HepG2 (cell line): ENCODE measurements at regions not wholly inside any gene's neighbourhood (a gene's known extent, or its start where the extent isn't known, plus 50 kb on each side); places are given as distances from the start of the nearest gene placed in this dataset.

ENCODE experiments used
- ATAC-seq: fragments of 200-7000 bp; cut with Tn5 transposase; 3 replicates; pipeline ENCODE4 v1.9.1; 2020; ENCODE audit warnings: mild to moderate bottlenecking, moderate library complexity
- BruUV-seq: library from RNA; stranded (reverse); fragments of 400-500 nt; replicated peaks from 2 replicates; lab custom pipeline; 2021; lab: Mats Ljungman, UMichigan
- CTCF ChIA-PET: fragments of 300-600 bp; formaldehyde crosslinking; extraction: SDS; loops from one replicate; lab custom pipeline; 2021; ENCODE audit warnings: low total read pairs, inconsistent platforms, low intra/inter-chr PET ratio; lab: Yijun Ruan, JAX
- POLR2A ChIA-PET: fragments of 350-600 bp; sonication (Branson Sonifier 250); formaldehyde crosslinking; loops from one replicate; lab custom pipeline; 2020; ENCODE audit warnings: antibody characterized with exemption, inconsistent platforms; lab: Yijun Ruan, JAX
- DNase-seq: peaks from one replicate; pipeline ENCODE4 v3.0.0-alpha.2; 2015; ENCODE audit warnings: low spot score
- FAIRE-seq: peaks from 3 replicates; lab custom pipeline; 2011; peaks lifted over from hg19 to GRCh38; lab: Jason Lieb, UNC
- H2AFZ ChIP-seq: one replicate; pipeline ENCODE4 v1.6.1; 2011; ENCODE audit warnings: low read length, inconsistent platforms
- H3K27ac ChIP-seq: fragments of 300-600 bp; 3 replicates; pipeline ENCODE4 v1.8.0; 2011; ENCODE audit warnings: mixed run types, mild to moderate bottlenecking, mixed read lengths, low read length, inconsistent platforms; ENCODE audit not compliant: insufficient read depth; ENCODE audit errors: extremely low read length
- H3K27me3 ChIP-seq, 2 experiments: fragments of 200-600 bp in 1 of 2; 2 replicates in 1 of 2; 3 replicates in 1 of 2; pipeline versions ENCODE4 v1.6.0 to v1.8.0; 2011; ENCODE audit warnings: low read length in 2 of 2, mild to moderate bottlenecking in 2 of 2, moderate library complexity in 2 of 2, inconsistent platforms in 1 of 2; ENCODE audit not compliant: insufficient read depth in 2 of 2, control insufficient read depth in 1 of 2
- H3K36me3 ChIP-seq, 2 experiments: fragments of 200-600 bp in 1 of 2; replicated peaks in 1 of 2; 2 replicates in 1 of 2; 3 replicates in 1 of 2; pipeline versions ENCODE4 v1.5.1 to v1.8.0; 2011; ENCODE audit warnings: low read length in 2 of 2, inconsistent platforms in 1 of 2; ENCODE audit not compliant: insufficient read depth in 2 of 2, control insufficient read depth in 1 of 2
- H3K4me1 ChIP-seq: 2 replicates; pipeline ENCODE4 v1.5.1; 2012; ENCODE audit warnings: low read length, inconsistent platforms; ENCODE audit not compliant: insufficient read depth
- H3K4me2 ChIP-seq: 2 replicates; pipeline ENCODE4 v1.6.0; 2011; ENCODE audit warnings: low read depth, low read length, inconsistent platforms
- H3K4me3 ChIP-seq, 3 experiments: fragments of 200-600 bp in 1 of 3; sonication (generic), shearing (Covaris generic) in 1 of 3; replicated peaks in 1 of 3; 2 replicates each; pipeline ENCODE4 v1.5.1; 2011 to 2016; ENCODE audit warnings: low read length in 3 of 3, inconsistent platforms in 2 of 3, low read depth in 2 of 3, mild to moderate bottlenecking in 2 of 3, control low read depth in 1 of 3, mixed read lengths in 1 of 3; ENCODE audit not compliant: insufficient read depth in 1 of 3
- H3K79me2 ChIP-seq: one replicate; pipeline ENCODE4 v1.6.1; 2011; ENCODE audit warnings: low read length, inconsistent platforms; ENCODE audit not compliant: insufficient read depth
- H3K9ac ChIP-seq: 2 replicates; pipeline ENCODE4 v1.6.0; 2011; ENCODE audit warnings: mild to moderate bottlenecking, low read depth, low read length, inconsistent platforms; ENCODE audit not compliant: insufficient read depth
- H3K9me3 ChIP-seq: 2 replicates; pipeline ENCODE4 v1.5.1; 2012; ENCODE audit warnings: mild to moderate bottlenecking, low read length
- H4K20me1 ChIP-seq: 2 replicates; pipeline ENCODE4 v1.6.0; 2011; ENCODE audit warnings: inconsistent platforms, mild to moderate bottlenecking, low read length, moderate library complexity; ENCODE audit not compliant: insufficient read depth
- FOXA1 ChIP-seq, 2 experiments: fragments of 450-650 bp in 1 of 2; sonication (generic) in 1 of 2; formaldehyde crosslinking in 1 of 2; IDR thresholded peaks; 2 replicates each; pipeline versions ENCODE4 v1.4.0 to v1.6.1; 2016 to 2020; ENCODE audit warnings: missing genetic modification reagents in 1 of 2
- GABPB1 ChIP-seq: IDR thresholded peaks from 2 replicates; pipeline ENCODE4 v1.6.1; 2016; ENCODE audit warnings: mild to moderate bottlenecking, missing genetic modification reagents, moderate library complexity, missing compliant biosample characterization
- HCFC1 ChIP-seq: fragments of 150-350 bp; IDR thresholded peaks from 2 replicates; pipeline ENCODE4 v1.6.1; 2014; ENCODE audit warnings: low read depth, low read length
- JUND ChIP-seq: sonication (generic); formaldehyde crosslinking; IDR thresholded peaks from 2 replicates; pipeline ENCODE4 v1.8.0; 2022; ENCODE audit warnings: mild to moderate bottlenecking, missing genetic modification reagents
- MAF1 ChIP-seq: sonication (generic); formaldehyde crosslinking; IDR thresholded peaks from 2 replicates; pipeline ENCODE4 v1.5.0; 2020; ENCODE audit warnings: missing genetic modification reagents, borderline replicate concordance
- MEIS2 ChIP-seq: sonication (generic); formaldehyde crosslinking; IDR thresholded peaks from 2 replicates; pipeline ENCODE4 v1.9.0; 2021; ENCODE audit warnings: mild to moderate bottlenecking, missing genetic modification reagents
- MTF2 ChIP-seq: sonication (generic); formaldehyde crosslinking; IDR thresholded peaks from 2 replicates; pipeline ENCODE4 v1.5.0; 2020; ENCODE audit warnings: missing genetic modification reagents, borderline replicate concordance
- SALL1 ChIP-seq: sonication (generic); formaldehyde crosslinking; IDR thresholded peaks from 2 replicates; pipeline ENCODE4 v1.8.0; 2022; ENCODE audit warnings: mild to moderate bottlenecking, missing genetic modification reagents
- THAP11 ChIP-seq: IDR thresholded peaks from 2 replicates; pipeline ENCODE4 v1.6.1; 2016; ENCODE audit warnings: missing biosample characterization, missing genetic modification reagents
- TOE1 ChIP-seq: sonication (generic); formaldehyde crosslinking; IDR thresholded peaks from 2 replicates; pipeline ENCODE4 v1.4.0; 2020; ENCODE audit warnings: mild to moderate bottlenecking, missing genetic modification reagents
- ZNF337 ChIP-seq: sonication (generic); formaldehyde crosslinking; IDR thresholded peaks from 2 replicates; pipeline ENCODE4 v1.5.1; 2020; ENCODE audit warnings: missing genetic modification reagents, low read depth, mild to moderate bottlenecking, borderline replicate concordance
- ZNF547 ChIP-seq: sonication (generic); formaldehyde crosslinking; IDR thresholded peaks from 2 replicates; pipeline ENCODE4 v1.5.1; 2020; ENCODE audit warnings: mild to moderate bottlenecking, missing genetic modification reagents
- ZNF558 ChIP-seq: sonication (generic); formaldehyde crosslinking; IDR thresholded peaks from 2 replicates; pipeline ENCODE4 v1.9.0; 2022; ENCODE audit warnings: mild to moderate bottlenecking, missing genetic modification reagents, borderline replicate concordance
- ZNF567 ChIP-seq: sonication (generic); formaldehyde crosslinking; IDR thresholded peaks from 2 replicates; pipeline ENCODE4 v1.8.1; 2023; ENCODE audit warnings: mild to moderate bottlenecking, missing genetic modification reagents, borderline replicate concordance
- WGBS: methylation state at CpG from one replicate; pipeline ENCODE4 v1.1.6; 2017; ENCODE audit warnings: low lambda C conversion rate; 5-methylcytosine and 5-hydroxymethylcytosine counted together
- in situ Hi-C: cut with HindIII; loops from 2 replicates; pipeline ENCODE4 v1.10.0; 2017; ENCODE audit warnings: low pct_unique_long_range_greater_than_20kb; ENCODE audit not compliant: extremely low pct_ligation_motif_present
- intact Hi-C: fragments of 100-400 bp; cut with micrococcal nuclease; formaldehyde crosslinking; loops from one replicate; pipeline ENCODE4 v1.10.0; 2022; ENCODE audit not compliant: unreplicated experiment
- TF ChIP-seq, protein P1 (sequence below): sonication (generic); formaldehyde crosslinking; IDR thresholded peaks from 2 replicates; pipeline ENCODE4 v1.8.1; 2023; ENCODE audit warnings: mild to moderate bottlenecking, inconsistent platforms, moderate library complexity, missing genetic modification reagents, borderline replicate concordance
- TF ChIP-seq, protein P2 (sequence below): sonication (generic); formaldehyde crosslinking; IDR thresholded peaks from 2 replicates; pipeline ENCODE4 v1.5.0; 2020; ENCODE audit warnings: missing genetic modification reagents, mild to moderate bottlenecking, borderline replicate concordance

DNA sequence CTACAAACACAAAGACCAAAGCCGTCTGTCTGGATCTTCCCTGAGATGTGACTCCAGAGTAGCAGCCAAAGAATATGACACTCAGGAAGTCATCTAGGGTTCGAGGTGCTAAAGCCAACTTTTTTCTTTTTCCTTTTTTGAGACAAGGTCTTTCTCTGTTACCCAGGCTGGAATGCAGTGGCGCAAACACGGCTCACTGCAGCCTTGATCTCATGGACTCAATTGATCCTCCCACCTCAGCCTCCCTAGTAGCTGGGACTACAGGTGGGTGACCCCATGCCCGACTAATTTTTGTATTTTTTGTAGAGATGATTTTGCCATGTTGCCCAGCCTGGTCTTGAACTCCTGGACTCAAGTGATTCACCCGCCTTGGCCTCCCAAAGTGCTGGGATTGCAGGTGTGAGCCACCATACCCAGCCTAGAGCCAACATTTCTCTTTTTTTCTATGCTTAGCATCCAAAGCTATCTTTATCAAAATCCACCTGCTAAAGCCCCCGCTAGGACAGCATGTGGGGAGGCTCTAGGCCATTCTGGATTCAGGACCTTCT is 92.8 kb downstream of the TMEM17 start:
- H4K20me1 ChIP-seq, result no peaks in the 10 kb centered on the region
- H3K27me3 ChIP-seq, result no peaks in the 10 kb centered on the region; a peak in 1 of 5 replicates
- H3K9ac ChIP-seq, result no peak overlapping the region
- no TSS peak for BruUV-seq
- no peak overlapping the region for H3K4me3 ChIP-seq
- H2AFZ ChIP-seq, result no peak overlapping the region
- in situ Hi-C loops, result loop anchor here (5.0 to 25.0 kb wide), 3 partner anchors 421 to 649 kb away; partner anchors contain the start of gene OTX1
- CTCF ChIA-PET, result interaction anchor here (2.7 to 2.9 kb wide), 2 partner anchors 419 to 495 kb away, joined by 11 to 30 read pairs; no protein-coding TSS in a partner anchor
- peak; percentile 28 for FAIRE-seq
- intact Hi-C loops, result loop anchor here (5.0 kb wide), 2 partner anchors 121 to 216 kb away; partner anchors contain the start of gene B3GNT2
- H3K79me2 ChIP-seq, result no peaks in the 10 kb centered on the region
- H3K27ac ChIP-seq, result no peak overlapping the region
- peak overlapping the region; percentile 14 for H3K4me2 ChIP-seq
- no peaks in the 10 kb centered on the region for H3K9me3 ChIP-seq
- no peak for ATAC-seq
- POLR2A ChIA-PET, result no interaction called here
- WGBS, result 26% methylated on average over 7 of the region's 7 CpGs
- H3K36me3 ChIP-seq, result no peaks in the 10 kb centered on the region
- DNase-seq, result peak; percentile 47
- peaks cover 63% of the 10 kb centered on the region for H3K4me1 ChIP-seq
- TF ChIP-seq MAF1 (no peak), ZNF547 (CRISPR knock-in tag) (peak; percentile 34; the same call in 1 of the 2 replicates), FOXA1 (IDR thresholded peaks at IDR 0.05) (no peak), FOXA1 (CRISPR knock-in tag; IDR thresholded peaks at IDR 0.05) (no peak), MTF2 (no peak), JUND (CRISPR knock-in tag) (no peak), HCFC1 (no peak), SALL1 (CRISPR knock-in tag) (peak; percentile 66), THAP11 (no peak), ZNF558 (CRISPR knock-in tag) (no peak), GABPB1 (CRISPR knock-in tag) (no peak), ZNF337 (CRISPR knock-in tag) (no peak), ZNF567 (CRISPR knock-in tag) (no peak), MEIS2 (CRISPR knock-in tag) (no peak), TOE1 (CRISPR knock-in tag) (no peak)
- TF ChIP-seq, protein P1, sequence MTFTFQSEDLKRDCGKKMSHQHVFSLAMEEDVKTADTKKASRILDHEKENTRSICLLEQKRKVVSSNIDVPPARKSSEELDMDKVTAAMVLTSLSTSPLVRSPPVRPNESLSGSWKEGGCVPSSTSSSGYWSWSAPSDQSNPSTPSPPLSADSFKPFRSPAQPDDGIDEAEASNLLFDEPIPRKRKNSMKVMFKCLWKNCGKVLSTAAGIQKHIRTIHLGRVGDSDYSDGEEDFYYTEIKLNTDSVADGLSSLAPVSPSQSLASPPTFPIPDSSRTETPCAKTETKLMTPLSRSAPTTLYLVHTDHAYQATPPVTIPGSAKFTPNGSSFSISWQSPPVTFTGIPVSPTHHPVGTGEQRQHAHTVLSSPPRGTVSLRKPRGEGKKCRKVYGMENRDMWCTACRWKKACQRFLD (CRISPR knock-in tag), result no peak
- TF ChIP-seq, protein P2, sequence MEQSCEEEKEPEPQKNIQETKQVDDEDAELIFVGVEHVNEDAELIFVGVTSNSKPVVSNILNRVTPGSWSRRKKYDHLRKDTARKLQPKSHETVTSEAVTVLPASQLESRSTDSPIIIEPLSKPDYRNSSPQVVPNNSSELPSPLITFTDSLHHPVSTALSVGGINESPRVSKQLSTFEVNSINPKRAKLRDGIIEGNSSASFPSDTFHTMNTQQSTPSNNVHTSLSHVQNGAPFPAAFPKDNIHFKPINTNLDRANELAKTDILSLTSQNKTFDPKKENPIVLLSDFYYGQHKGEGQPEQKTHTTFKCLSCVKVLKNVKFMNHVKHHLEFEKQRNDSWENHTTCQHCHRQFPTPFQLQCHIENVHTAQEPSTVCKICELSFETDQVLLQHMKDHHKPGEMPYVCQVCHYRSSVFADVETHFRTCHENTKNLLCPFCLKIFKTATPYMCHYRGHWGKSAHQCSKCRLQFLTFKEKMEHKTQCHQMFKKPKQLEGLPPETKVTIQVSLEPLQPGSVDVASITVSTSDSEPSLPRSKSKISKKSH (CRISPR knock-in tag), result no peak
